NCI-H345 treated with DMSO at 0.1 percent for 48 hours (cell line): ENCODE measurements at regions not wholly inside any gene's neighbourhood (a gene's known extent, or its start where the extent isn't known, plus 50 kb on each side); places are given as distances from the start of the nearest gene placed in this dataset.

Source experiments
- DNase-seq: peaks from one replicate; lab custom pipeline; 2025; ENCODE audit not compliant: unreplicated experiment; lab: John Stamatoyannopoulos, UW

DNA sequence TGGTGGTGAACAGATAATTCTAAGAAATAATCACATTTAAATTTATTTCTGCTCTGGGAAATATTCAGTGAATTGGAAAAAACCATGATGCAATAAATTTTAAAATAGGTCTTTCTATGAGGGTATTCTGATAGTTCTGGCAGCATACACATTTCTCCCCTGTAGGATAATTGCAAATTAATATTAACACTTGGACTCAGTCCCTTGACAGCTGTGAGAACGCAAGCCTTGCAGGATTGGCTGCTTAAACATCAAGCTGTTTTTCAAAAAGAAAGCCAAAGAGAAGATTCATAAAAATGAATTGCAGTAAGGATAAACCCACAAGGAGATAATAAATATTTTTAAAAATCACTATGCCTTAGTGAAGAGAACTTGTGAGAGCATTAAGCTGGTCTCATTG is 180.0 kb downstream of the MTRR start:
- no peak for DNase-seq

DNA sequence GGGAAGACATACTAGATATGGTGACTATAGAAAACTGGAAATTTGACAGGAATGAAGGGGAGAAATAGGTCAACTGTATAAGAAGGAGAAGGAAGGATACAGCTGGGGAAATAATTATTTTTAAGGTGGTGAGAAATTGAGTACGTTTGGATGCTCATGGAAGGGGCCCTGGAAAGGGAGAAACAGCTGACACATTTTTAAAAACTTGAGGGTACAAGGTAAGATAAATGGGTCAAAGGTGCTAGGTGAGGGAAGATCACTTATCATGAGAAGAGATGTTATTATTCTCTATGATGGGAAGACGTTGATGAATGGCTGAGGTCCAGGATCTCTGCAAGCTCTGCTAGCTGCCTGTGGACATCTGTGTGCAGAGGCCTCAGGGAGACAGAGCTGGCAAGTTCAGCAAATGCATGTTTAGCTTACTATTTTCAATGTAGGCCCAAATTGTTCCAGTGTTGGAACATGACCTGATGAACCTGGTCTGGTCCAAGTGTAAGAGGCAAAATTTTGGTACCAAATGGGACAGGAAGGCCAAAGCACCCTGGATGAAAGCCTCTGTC is 181.7 kb downstream of the MTRR start:
- no peak for DNase-seq

DNA sequence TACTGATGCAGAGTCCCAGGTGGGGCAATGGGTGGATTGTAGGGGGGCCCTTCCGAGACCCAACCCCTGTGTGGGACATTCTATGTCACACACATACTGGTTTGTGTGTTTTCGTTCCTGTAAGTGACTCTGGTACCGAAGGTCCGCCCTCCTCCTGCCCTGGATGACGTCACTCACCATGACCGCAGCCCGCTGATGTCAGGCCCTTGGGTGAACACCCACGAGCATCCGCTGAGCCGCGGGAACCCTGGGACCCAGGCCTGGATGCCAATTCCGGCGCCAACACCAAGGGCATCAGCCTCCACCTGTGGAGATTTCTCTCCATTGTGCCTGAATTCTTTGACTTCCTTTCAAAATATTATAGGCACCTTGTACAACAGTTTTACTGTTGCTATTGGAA is 184.3 kb downstream of the MTRR start:
- DNase-seq = no peak

GRCh38 chr5:8057769-8058168 is 188.8 kb downstream of the MTRR start:
- DNase-seq = no peak

- no peak for DNase-seq
These were observed 189.8 kb downstream of the MTRR start for GRCh38 chr5:8058616-8059190.

GRCh38 chr5:8059337-8059736 is 190.4 kb downstream of the MTRR start:
- no peak for DNase-seq

- DNase-seq = no peak
These were observed 191.4 kb downstream of the MTRR start for GRCh38 chr5:8060235-8060952.

GRCh38 chr5:8060953-8061429 is 192.0 kb downstream of the MTRR start:
- no peak for DNase-seq

GRCh38 chr5:8062521-8062920 is 193.6 kb downstream of the MTRR start:
- DNase-seq = no peak

- DNase-seq = no peak
These were observed 199.1 kb downstream of the MTRR start for GRCh38 chr5:8068078-8068477.

GRCh38 chr5:8070138-8070537 is 201.2 kb downstream of the MTRR start:
- no peak for DNase-seq

GRCh38 chr5:8079056-8079455 is 210.1 kb downstream of the MTRR start:
- DNase-seq = no peak

GRCh38 chr5:8081179-8081578 is 212.2 kb downstream of the MTRR start:
- DNase-seq = no peak

DNA sequence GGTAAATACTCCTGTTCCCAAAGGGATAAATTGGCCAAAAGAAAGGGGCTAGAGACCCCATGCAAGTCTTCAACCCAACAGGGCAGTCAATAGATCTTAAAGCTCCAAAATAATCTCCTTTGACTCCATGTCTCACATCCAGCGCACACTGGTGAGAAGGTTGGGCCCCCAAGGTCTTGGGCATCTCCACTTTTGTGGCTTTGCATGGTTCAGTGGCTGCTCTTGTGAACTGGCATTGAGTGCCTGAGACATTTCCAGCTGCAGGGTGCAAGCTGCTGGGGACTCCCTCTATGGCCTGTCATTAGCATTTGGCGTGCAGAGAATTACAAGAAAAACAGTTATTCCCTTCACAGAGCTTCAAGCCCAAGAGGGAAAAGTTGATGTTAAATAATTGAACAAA is 224.7 kb downstream of the MTRR start:
- no peak for DNase-seq

DNA sequence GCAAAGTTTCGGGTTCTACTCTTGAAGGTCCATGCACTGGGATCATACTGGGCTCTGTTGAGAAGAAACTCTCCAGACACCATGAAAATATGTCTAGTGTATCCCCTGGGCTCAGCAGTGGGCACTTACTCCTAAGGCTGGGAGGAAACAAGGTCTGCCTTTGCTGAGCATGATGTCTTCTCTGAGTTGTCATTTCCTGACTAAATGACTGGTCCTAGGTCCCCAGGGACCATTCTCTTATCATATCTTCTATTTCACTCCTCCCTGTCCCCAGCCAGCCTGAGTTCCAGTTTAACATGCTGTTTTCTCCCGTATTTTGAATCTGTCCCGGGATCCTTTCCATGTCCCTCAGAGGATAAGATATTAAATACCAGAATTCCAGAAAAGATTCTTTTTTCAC is 225.4 kb downstream of the MTRR start:
- DNase-seq = no peak

DNA sequence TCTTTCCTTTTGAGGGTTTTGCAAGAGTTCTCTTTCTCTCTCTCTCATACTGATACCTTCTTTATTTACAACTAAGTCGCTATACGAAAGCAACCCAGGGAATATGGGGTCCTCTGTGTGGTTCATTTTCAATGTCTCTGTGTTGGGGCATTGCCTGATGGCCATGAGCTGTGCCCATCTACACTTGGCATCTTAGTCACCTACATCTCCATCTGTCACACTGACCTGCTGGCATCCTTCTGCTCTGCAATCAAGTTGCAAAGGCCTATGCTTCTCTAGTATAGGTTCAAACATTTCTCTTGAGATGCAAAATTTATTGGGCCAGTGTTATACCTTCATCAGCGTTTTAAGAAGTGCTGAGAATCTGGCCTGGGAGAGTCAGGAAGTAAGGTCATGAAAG is 228.2 kb downstream of the MTRR start:
- no peak for DNase-seq

- no peak for DNase-seq
These were observed 229.1 kb downstream of the MTRR start for GRCh38 chr5:8098081-8098480.

DNA sequence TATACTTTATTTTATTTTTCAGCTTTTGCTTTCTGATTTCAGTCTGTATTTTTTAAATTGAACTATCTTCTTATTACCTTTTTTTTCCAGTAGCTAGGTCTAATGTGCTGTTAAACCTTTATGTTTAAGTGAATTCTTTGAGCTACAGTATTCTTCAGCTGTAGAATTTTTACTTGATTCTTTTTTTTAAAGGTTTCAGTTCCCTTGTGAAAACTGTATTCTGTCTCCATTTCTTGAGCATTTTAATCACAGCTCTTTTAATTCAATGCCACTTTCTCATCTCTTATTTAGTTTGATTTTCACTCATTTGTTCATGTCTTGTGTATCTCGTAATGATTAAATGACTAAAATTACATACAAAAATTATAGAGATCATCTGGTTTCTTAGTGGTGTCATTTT is 233.8 kb downstream of the MTRR start:
- no peak for DNase-seq

- DNase-seq = no peak
These were observed 245.8 kb downstream of the MTRR start for GRCh38 chr5:8114597-8115266.

GRCh38 chr5:8123559-8123958 is 254.6 kb downstream of the MTRR start:
- DNase-seq = no peak

DNA sequence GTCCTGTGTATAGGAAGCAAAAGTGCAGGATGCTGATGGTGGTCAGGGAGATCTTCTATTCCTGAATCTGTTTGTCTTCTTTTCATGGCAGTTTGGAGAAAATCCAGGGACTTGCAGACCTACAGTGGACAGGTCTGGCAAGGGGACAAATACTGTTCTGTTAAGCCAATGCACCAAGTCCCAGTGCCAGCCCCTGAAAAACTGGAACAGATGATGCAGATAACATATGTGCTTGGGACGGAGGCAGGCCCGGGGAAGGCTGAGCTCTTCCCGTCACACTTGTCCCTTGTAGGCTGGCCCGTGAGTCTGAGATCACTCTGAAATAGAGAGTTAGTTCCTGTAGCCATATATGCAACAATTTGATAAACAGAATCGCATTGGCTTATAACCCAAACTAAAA is 265.7 kb downstream of the MTRR start:
- DNase-seq = no peak

- no peak for DNase-seq
These were observed 266.8 kb downstream of the MTRR start for GRCh38 chr5:8135742-8136141.
